ENCODE measurements at regions not wholly inside any gene's neighbourhood (a gene's known extent, or its start where the extent isn't known, plus 50 kb on each side); places are given as distances from the start of the nearest gene placed in this dataset.

- H3K27ac ChIP-seq = no peak overlapping the region
- no peaks in the 10 kb centered on the region for H3K9me3 ChIP-seq
- intact Hi-C loops (cut with DNase I) = no loop called here
- no peak overlapping the region for H3K9ac ChIP-seq (ENCODE audit: low read depth in 2 of 2, low read length in 2 of 2)
- no peak overlapping the region for H3K4me3 ChIP-seq
- TF ChIP-seq CTCF (IDR thresholded peaks at IDR 0.05) = no peak
- no peaks in the 10 kb centered on the region for H3K4me1 ChIP-seq
- no peak for DNase-seq
- no peaks in the 10 kb centered on the region for H3K27me3 ChIP-seq
- no peaks in the 10 kb centered on the region for H3K36me3 ChIP-seq
Measured at GRCh38 chr3:117887901-117888300, 1146.7 kb downstream of the IGSF11 start.

- H3K27ac ChIP-seq = no peak overlapping the region
- H3K27me3 ChIP-seq = no peaks in the 10 kb centered on the region
- no peaks in the 10 kb centered on the region for H3K4me1 ChIP-seq
- H3K4me3 ChIP-seq = no peak overlapping the region
- intact Hi-C loops (cut with DNase I) = no loop called here
- TF ChIP-seq CTCF (IDR thresholded peaks at IDR 0.05) = no peak
- H3K9ac ChIP-seq (ENCODE audit: low read depth in 2 of 2, low read length in 2 of 2) = no peak overlapping the region
- DNase-seq = no peak
- H3K9me3 ChIP-seq = no peaks in the 10 kb centered on the region
- no peaks in the 10 kb centered on the region for H3K36me3 ChIP-seq
Measured at GRCh38 chr3:117892431-117892841, 1142.2 kb downstream of the IGSF11 start.

- TF ChIP-seq CTCF (IDR thresholded peaks at IDR 0.05) = no peak
- Histone ChIP-seq H3K9me3 (no peaks in the 10 kb centered on the region), H3K27ac (no peak overlapping the region), H3K36me3 (no peaks in the 10 kb centered on the region), H3K4me1 (no peaks in the 10 kb centered on the region), H3K9ac (ENCODE audit: low read depth in 2 of 2, low read length in 2 of 2) (no peak overlapping the region), H3K4me3 (no peak overlapping the region), H3K27me3 (no peaks in the 10 kb centered on the region)
- intact Hi-C loops (cut with DNase I) = no loop called here
- DNase-seq = no peak
Measured at GRCh38 chr3:117893001-117893400, 1141.6 kb downstream of the IGSF11 start.

- H3K27ac ChIP-seq = no peak overlapping the region
- intact Hi-C loops (cut with DNase I) = no loop called here
- H3K36me3 ChIP-seq = no peaks in the 10 kb centered on the region
Measured at GRCh38 chr3:117893638-117894037, 1141.0 kb downstream of the IGSF11 start.

GRCh38 chr3:117898722-117899522 is 1135.7 kb downstream of the IGSF11 start:
- no peak for DNase-seq
- H3K4me3 ChIP-seq = no peak overlapping the region
- H3K4me1 ChIP-seq = no peaks in the 10 kb centered on the region
- H3K9ac ChIP-seq (ENCODE audit: low read depth in 2 of 2, low read length in 2 of 2) = no peak overlapping the region
- intact Hi-C loops (cut with DNase I) = no loop called here
- TF ChIP-seq CTCF (IDR thresholded peaks at IDR 0.05) = peak; percentile 31
- no peaks in the 10 kb centered on the region for H3K36me3 ChIP-seq
- H3K27me3 ChIP-seq = no peaks in the 10 kb centered on the region
- H3K9me3 ChIP-seq = no peaks in the 10 kb centered on the region
- no peak overlapping the region for H3K27ac ChIP-seq

More at GRCh38 chr3:117893638-117894037, 1141.0 kb downstream of the IGSF11 start:
- no peaks in the 10 kb centered on the region for H3K4me1 ChIP-seq
- H3K4me3 ChIP-seq = no peak overlapping the region
- no peaks in the 10 kb centered on the region for H3K9me3 ChIP-seq
- no peaks in the 10 kb centered on the region for H3K27me3 ChIP-seq
- TF ChIP-seq CTCF (IDR thresholded peaks at IDR 0.05) = no peak
- no peak overlapping the region for H3K9ac ChIP-seq (ENCODE audit: low read depth in 2 of 2, low read length in 2 of 2)
- no peak for DNase-seq

Data from colonic mucosa (tissue), 4 donors.